ENCODE measurements at regions not wholly inside any gene's neighbourhood (a gene's known extent, or its start where the extent isn't known, plus 50 kb on each side); places are given as distances from the start of the nearest gene placed in this dataset.

- TF ChIP-seq, protein P1, sequence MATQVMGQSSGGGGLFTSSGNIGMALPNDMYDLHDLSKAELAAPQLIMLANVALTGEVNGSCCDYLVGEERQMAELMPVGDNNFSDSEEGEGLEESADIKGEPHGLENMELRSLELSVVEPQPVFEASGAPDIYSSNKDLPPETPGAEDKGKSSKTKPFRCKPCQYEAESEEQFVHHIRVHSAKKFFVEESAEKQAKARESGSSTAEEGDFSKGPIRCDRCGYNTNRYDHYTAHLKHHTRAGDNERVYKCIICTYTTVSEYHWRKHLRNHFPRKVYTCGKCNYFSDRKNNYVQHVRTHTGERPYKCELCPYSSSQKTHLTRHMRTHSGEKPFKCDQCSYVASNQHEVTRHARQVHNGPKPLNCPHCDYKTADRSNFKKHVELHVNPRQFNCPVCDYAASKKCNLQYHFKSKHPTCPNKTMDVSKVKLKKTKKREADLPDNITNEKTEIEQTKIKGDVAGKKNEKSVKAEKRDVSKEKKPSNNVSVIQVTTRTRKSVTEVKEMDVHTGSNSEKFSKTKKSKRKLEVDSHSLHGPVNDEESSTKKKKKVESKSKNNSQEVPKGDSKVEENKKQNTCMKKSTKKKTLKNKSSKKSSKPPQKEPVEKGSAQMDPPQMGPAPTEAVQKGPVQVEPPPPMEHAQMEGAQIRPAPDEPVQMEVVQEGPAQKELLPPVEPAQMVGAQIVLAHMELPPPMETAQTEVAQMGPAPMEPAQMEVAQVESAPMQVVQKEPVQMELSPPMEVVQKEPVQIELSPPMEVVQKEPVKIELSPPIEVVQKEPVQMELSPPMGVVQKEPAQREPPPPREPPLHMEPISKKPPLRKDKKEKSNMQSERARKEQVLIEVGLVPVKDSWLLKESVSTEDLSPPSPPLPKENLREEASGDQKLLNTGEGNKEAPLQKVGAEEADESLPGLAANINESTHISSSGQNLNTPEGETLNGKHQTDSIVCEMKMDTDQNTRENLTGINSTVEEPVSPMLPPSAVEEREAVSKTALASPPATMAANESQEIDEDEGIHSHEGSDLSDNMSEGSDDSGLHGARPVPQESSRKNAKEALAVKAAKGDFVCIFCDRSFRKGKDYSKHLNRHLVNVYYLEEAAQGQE (IDR thresholded peaks at IDR 0.05; ENCODE audit: unreplicated experiment): no peak
Measured at GRCh38 chr4:63983224-63983623, 426.0 kb downstream of the TECRL start (continued).

GRCh38 chr4:63965875-63966274 lies 443.4 kb downstream of the TECRL start:
- no peaks in the 10 kb centered on the region for H3K79me2 ChIP-seq (replicated peaks; ENCODE audit: insufficient read depth)
- no peak overlapping the region for H2AFZ ChIP-seq
- no peak for DNase-seq (ENCODE audit: low spot score)
- ATAC-seq: no peak
- H3K4me1 Mint-ChIP-seq: no peaks in the 10 kb centered on the region
- no peaks in the 10 kb centered on the region for H3K36me3 ChIP-seq (ENCODE audit: insufficient read depth)
- H4K20me1 ChIP-seq (replicated peaks; ENCODE audit: insufficient read depth): no peaks in the 10 kb centered on the region
- H3K36me3 Mint-ChIP-seq (ENCODE audit: low read depth): no peaks in the 10 kb centered on the region
- no peaks in the 10 kb centered on the region for H3K9me2 ChIP-seq (ENCODE audit: insufficient read depth)
- H3K4me2 ChIP-seq: no peak overlapping the region
- no peaks in the 10 kb centered on the region for H3F3A ChIP-seq (replicated peaks; ENCODE audit: low read depth)
- H3K27ac ChIP-seq (ENCODE audit: low read depth): no peak overlapping the region
- no peak overlapping the region for H3K4me3 Mint-ChIP-seq
- no peaks in the 10 kb centered on the region for H3K27me3 Mint-ChIP-seq (ENCODE audit: insufficient read depth, low read depth, poor library complexity)
- no peaks in the 10 kb centered on the region for H3K9me3 Mint-ChIP-seq
- H3K27me3 ChIP-seq (ENCODE audit: insufficient read depth): no peaks in the 10 kb centered on the region
- H3K4me1 ChIP-seq (ENCODE audit: insufficient read depth): no peaks in the 10 kb centered on the region
- H3K4me3 ChIP-seq: no peak overlapping the region
- no peak overlapping the region for H3K27ac Mint-ChIP-seq
- TF ChIP-seq EZH2 (IDR thresholded peaks at IDR 0.05; ENCODE audit: low read depth, unreplicated experiment): no peak
- TF ChIP-seq STAT1 (IDR thresholded peaks at IDR 0.05; ENCODE audit: unreplicated experiment): no peak
- TF ChIP-seq ZNF331 (CRISPR knock-in tag; IDR thresholded peaks at IDR 0.05; ENCODE audit: low read depth): no peak
- TF ChIP-seq JUNB (IDR thresholded peaks at IDR 0.05; ENCODE audit: unreplicated experiment): no peak
- no peak for TF ChIP-seq ZNF462 (CRISPR knock-in tag; IDR thresholded peaks at IDR 0.05)
- no peak for TF ChIP-seq NANOG (IDR thresholded peaks at IDR 0.05; ENCODE audit: borderline replicate concordance)
- no peak for TF ChIP-seq POLR2AphosphoS5 (IDR thresholded peaks at IDR 0.05; ENCODE audit: low read depth)
- no peak for TF ChIP-seq CTCF (conservative IDR thresholded peaks at IDR 0.05; ENCODE audit: low read depth in 2 of 2)
- no peak for TF ChIP-seq ZNF114 (CRISPR knock-in tag; IDR thresholded peaks at IDR 0.05)
- no peak for TF ChIP-seq EZH2phosphoT487 (IDR thresholded peaks at IDR 0.05; ENCODE audit: unreplicated experiment)
- TF ChIP-seq CREB1 (CRISPR knock-in tag; IDR thresholded peaks at IDR 0.05; ENCODE audit: low read depth): no peak
